Astrocyte (in vitro differentiated cells and primary cell): ENCODE measurements at regions not wholly inside any gene's neighbourhood (a gene's known extent, or its start where the extent isn't known, plus 50 kb on each side); places are given as distances from the start of the nearest gene placed in this dataset.

Experiments used
- DNase-seq: peaks from one replicate; pipeline ENCODE4 v3.0.0-alpha.2; 2010; ENCODE audit warnings: low read depth
- FAIRE-seq: peaks from 2 replicates; lab custom pipeline; 2011; peaks lifted over from hg19 to GRCh38; lab: Jason Lieb, UNC
- H2AFZ ChIP-seq: 2 replicates; pipeline ENCODE4 v1.6.0; 2012; ENCODE audit warnings: low read depth, low read length, inconsistent platforms
- H3K27ac ChIP-seq: 2 replicates; pipeline ENCODE4 v1.5.1; 2011; ENCODE audit warnings: low read depth, low read length, inconsistent platforms
- H3K27me3 ChIP-seq: 2 replicates; pipeline ENCODE4 v1.6.0; 2011; ENCODE audit warnings: low read length, inconsistent platforms; ENCODE audit not compliant: insufficient read depth
- H3K36me3 ChIP-seq: 2 replicates; pipeline ENCODE4 v1.5.1; 2011; ENCODE audit warnings: low read length, inconsistent platforms; ENCODE audit not compliant: insufficient read depth
- H3K4me1 ChIP-seq: 2 replicates; pipeline ENCODE4 v1.5.1; 2011; ENCODE audit warnings: low read length, inconsistent platforms; ENCODE audit not compliant: insufficient read depth
- H3K4me2 ChIP-seq: 2 replicates; pipeline ENCODE4 v1.6.0; 2012; ENCODE audit warnings: low read length, inconsistent platforms
- H3K4me3 ChIP-seq: 2 replicates; pipeline ENCODE4 v1.5.1; 2011; ENCODE audit warnings: low read depth, mild to moderate bottlenecking, low read length, inconsistent platforms; ENCODE audit not compliant: insufficient read depth
- H3K79me2 ChIP-seq: 2 replicates; pipeline ENCODE4 v1.6.0; 2012; ENCODE audit warnings: mild to moderate bottlenecking, low read length, inconsistent platforms; ENCODE audit not compliant: insufficient read depth
- H3K9ac ChIP-seq: 2 replicates; pipeline ENCODE4 v1.6.0; 2012; ENCODE audit warnings: mild to moderate bottlenecking, low read length, inconsistent platforms
- H3K9me3 ChIP-seq: 2 replicates; pipeline ENCODE4 v1.5.1; 2012; ENCODE audit warnings: low read depth, mild to moderate bottlenecking, low read length, inconsistent platforms; ENCODE audit not compliant: insufficient read depth
- H4K20me1 ChIP-seq: 2 replicates; pipeline ENCODE4 v1.6.0; 2012; ENCODE audit warnings: low read length, inconsistent platforms; ENCODE audit not compliant: insufficient read depth
- H3K27ac Mint-ChIP-seq: one replicate; pipeline ENCODE4 v1.8.0; 2021; ENCODE audit warnings: mild to moderate bottlenecking, mixed read lengths; ENCODE audit not compliant: unreplicated experiment
- H3K27me3 Mint-ChIP-seq: one replicate; pipeline ENCODE4 v1.8.0; 2021; ENCODE audit warnings: low read depth, mixed read lengths; ENCODE audit not compliant: unreplicated experiment
- H3K36me3 Mint-ChIP-seq: one replicate; pipeline ENCODE4 v1.8.0; 2021; ENCODE audit warnings: low read depth, mixed read lengths; ENCODE audit not compliant: unreplicated experiment
- H3K4me1 Mint-ChIP-seq: one replicate; pipeline ENCODE4 v1.8.0; 2021; ENCODE audit warnings: low read depth, mixed read lengths; ENCODE audit not compliant: unreplicated experiment
- H3K4me3 Mint-ChIP-seq: one replicate; pipeline ENCODE4 v1.8.0; 2021; ENCODE audit warnings: mild to moderate bottlenecking, moderate library complexity, mixed read lengths; ENCODE audit not compliant: unreplicated experiment
- H3K9me3 Mint-ChIP-seq: one replicate; pipeline ENCODE4 v1.8.0; 2021; ENCODE audit warnings: mild to moderate bottlenecking, mixed read lengths; ENCODE audit not compliant: unreplicated experiment
- EZH2 ChIP-seq: IDR thresholded peaks from 2 replicates; pipeline ENCODE4 v1.6.1; 2012; ENCODE audit warnings: mild to moderate bottlenecking, low read length, inconsistent platforms; ENCODE audit not compliant: insufficient read depth
- TF ChIP-seq, protein P1 (sequence below): IDR thresholded peaks from 2 replicates; pipeline ENCODE4 v1.5.1; 2011; ENCODE audit warnings: low read depth, mild to moderate bottlenecking, inconsistent platforms, low read length, moderate library complexity; ENCODE audit not compliant: insufficient read depth

GRCh38 chr10:61296161-61296560, 157.0 kb downstream of the TMEM26 start:
- Histone ChIP-seq H3K79me2 (no peaks in the 10 kb centered on the region), H2AFZ (no peak overlapping the region), H3K4me2 (no peak overlapping the region), H4K20me1 (no peaks in the 10 kb centered on the region), H3K27ac (no peak overlapping the region), H3K36me3 (no peaks in the 10 kb centered on the region), H3K9ac (no peak overlapping the region), H3K9me3 (peaks cover 2% of the 10 kb centered on the region), H3K27me3 (no peaks in the 10 kb centered on the region), H3K4me3 (no peak overlapping the region), H3K4me1 (no peaks in the 10 kb centered on the region)
- Mint-ChIP-seq H3K27me3 (no peaks in the 10 kb centered on the region), H3K4me1 (no peaks in the 10 kb centered on the region), H3K36me3 (no peaks in the 10 kb centered on the region), H3K27ac (no peak overlapping the region), H3K9me3 (no peaks in the 10 kb centered on the region), H3K4me3 (no peak overlapping the region)
- DNase-seq, result no peak
- FAIRE-seq, result no peak
- TF ChIP-seq EZH2, result no peak
- TF ChIP-seq, protein P1, sequence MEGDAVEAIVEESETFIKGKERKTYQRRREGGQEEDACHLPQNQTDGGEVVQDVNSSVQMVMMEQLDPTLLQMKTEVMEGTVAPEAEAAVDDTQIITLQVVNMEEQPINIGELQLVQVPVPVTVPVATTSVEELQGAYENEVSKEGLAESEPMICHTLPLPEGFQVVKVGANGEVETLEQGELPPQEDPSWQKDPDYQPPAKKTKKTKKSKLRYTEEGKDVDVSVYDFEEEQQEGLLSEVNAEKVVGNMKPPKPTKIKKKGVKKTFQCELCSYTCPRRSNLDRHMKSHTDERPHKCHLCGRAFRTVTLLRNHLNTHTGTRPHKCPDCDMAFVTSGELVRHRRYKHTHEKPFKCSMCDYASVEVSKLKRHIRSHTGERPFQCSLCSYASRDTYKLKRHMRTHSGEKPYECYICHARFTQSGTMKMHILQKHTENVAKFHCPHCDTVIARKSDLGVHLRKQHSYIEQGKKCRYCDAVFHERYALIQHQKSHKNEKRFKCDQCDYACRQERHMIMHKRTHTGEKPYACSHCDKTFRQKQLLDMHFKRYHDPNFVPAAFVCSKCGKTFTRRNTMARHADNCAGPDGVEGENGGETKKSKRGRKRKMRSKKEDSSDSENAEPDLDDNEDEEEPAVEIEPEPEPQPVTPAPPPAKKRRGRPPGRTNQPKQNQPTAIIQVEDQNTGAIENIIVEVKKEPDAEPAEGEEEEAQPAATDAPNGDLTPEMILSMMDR, result no peak

- H3K27me3 Mint-ChIP-seq, result no peaks in the 10 kb centered on the region
- H3K36me3 Mint-ChIP-seq, result no peaks in the 10 kb centered on the region
- Histone ChIP-seq H3K4me2 (no peak overlapping the region), H3K9ac (no peak overlapping the region), H3K27me3 (no peaks in the 10 kb centered on the region), H3K4me1 (no peaks in the 10 kb centered on the region), H3K36me3 (no peaks in the 10 kb centered on the region), H3K9me3 (peaks cover 2% of the 10 kb centered on the region), H3K27ac (no peak overlapping the region), H3K79me2 (no peaks in the 10 kb centered on the region), H2AFZ (no peak overlapping the region), H3K4me3 (no peak overlapping the region), H4K20me1 (no peaks in the 10 kb centered on the region)
- no peak overlapping the region for H3K27ac Mint-ChIP-seq
- H3K9me3 Mint-ChIP-seq, result no peaks in the 10 kb centered on the region
- no peak overlapping the region for H3K4me3 Mint-ChIP-seq
- FAIRE-seq (no peak), DNase-seq (no peak)
- no peaks in the 10 kb centered on the region for H3K4me1 Mint-ChIP-seq
- TF ChIP-seq EZH2, result no peak
- TF ChIP-seq, protein P1, result no peak
These were observed 159.1 kb downstream of the TMEM26 start for GRCh38 chr10:61294131-61294530.

- Mint-ChIP-seq H3K9me3 (peaks cover 2% of the 10 kb centered on the region), H3K27ac (no peak overlapping the region), H3K4me1 (no peaks in the 10 kb centered on the region), H3K4me3 (no peak overlapping the region), H3K36me3 (no peaks in the 10 kb centered on the region), H3K27me3 (no peaks in the 10 kb centered on the region)
- FAIRE-seq, result no peak
- Histone ChIP-seq H3K27me3 (no peaks in the 10 kb centered on the region), H4K20me1 (no peaks in the 10 kb centered on the region), H3K4me2 (no peak overlapping the region), H3K9me3 (no peaks in the 10 kb centered on the region), H3K27ac (no peak overlapping the region), H3K9ac (no peak overlapping the region), H3K36me3 (no peaks in the 10 kb centered on the region), H2AFZ (no peak overlapping the region), H3K4me3 (no peak overlapping the region), H3K79me2 (no peaks in the 10 kb centered on the region), H3K4me1 (no peaks in the 10 kb centered on the region)
- no peak for TF ChIP-seq EZH2
- TF ChIP-seq, protein P1, result no peak
- DNase-seq, result no peak
These were observed 163.4 kb downstream of the TMEM26 start for GRCh38 chr10:61289813-61290212.
